ENCODE measurements at regions not wholly inside any gene's neighbourhood (a gene's known extent, or its start where the extent isn't known, plus 50 kb on each side); places are given as distances from the start of the nearest gene placed in this dataset.
"Not testable (repeated sequence)": the region's sequence is repeated elsewhere in the genome, so short reads cannot be mapped to it uniquely, and the experiment has no call there.

GRCh38 chr10:117790179-117790578, 247.6 kb downstream of the EMX2 start:
- peak; percentile 58 for DNase-seq (ENCODE audit: low spot score)

DNA sequence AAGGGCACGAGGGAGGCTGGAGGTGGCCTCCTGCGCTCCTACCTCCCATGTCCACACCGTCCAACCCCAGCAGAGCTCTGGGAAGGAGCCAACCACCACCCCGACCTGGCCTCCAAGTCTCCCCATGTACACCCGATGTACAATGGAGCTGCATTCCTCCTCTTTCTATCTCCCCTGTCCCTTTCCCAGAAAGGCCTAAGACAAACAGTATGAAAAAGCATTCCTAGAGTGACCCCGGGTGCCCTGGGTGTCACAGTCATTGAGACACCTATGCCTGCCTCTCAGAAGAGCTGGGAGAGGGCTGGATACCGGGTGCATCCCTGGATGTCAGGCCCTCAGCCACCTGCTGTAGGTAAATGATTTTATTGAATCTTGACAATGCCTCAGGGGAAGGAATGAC, 248.1 kb downstream of the EMX2 start:
- DNase-seq (ENCODE audit: low spot score): no peak

DNA sequence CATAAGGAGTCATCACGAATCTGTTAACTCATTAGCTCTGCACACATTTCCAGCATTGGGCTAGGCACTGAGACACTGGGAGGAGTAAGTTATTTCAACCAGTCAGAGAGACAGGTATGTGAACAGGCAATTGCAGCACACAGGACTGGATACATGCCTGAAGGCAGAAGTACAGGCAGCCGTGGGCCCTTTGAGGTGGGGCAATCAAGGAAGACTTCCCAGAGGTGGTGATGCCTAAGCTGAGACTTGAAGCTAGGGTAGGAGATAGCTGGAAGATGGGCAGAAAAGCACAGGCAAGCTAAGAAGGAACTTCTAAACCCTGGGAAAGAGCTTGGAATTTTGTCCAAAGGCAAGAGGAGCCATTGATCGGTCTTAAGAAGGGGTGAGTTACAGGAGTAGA, 249.7 kb downstream of the EMX2 start:
- DNase-seq (ENCODE audit: low spot score): peak; percentile 41

- DNase-seq (ENCODE audit: low spot score): no peak
Observed at GRCh38 chr10:117796130-117796745, 250.5 kb downstream of the RAB11FIP2 start.

- DNase-seq (ENCODE audit: low spot score): no peak
Observed at GRCh38 chr10:117797296-117797695, 249.4 kb downstream of the RAB11FIP2 start.

- DNase-seq (ENCODE audit: low spot score): no peak
Observed at GRCh38 chr10:117801691-117802090, 245.1 kb downstream of the RAB11FIP2 start.

DNA sequence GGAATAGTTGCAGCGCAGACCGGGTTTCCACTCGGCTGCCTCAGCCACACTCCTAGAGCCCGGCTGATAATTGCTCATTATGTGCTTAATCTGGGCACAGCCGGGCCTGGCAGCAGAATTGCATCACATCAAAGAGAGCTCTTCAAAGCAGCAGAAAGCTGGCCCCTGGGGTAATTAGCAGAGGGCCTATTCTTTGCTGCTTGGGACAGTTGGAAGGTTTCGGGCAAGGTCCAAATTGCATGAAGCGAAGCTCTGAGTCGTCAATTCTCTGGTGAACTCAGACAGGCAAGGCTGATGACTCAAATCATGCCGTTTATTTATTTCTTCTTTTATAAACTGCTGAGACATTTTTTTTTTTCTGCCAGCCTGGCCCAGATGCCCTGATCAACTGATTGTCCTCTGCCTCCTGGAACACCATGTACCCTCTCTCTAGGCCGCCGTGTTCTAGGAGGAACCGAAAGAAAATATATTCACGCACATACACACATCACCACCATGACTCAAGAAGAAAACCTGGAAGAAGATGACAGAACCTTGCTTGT, 242.2 kb downstream of the RAB11FIP2 start:
- DNase-seq (ENCODE audit: low spot score): peak; percentile 58

- no peak for DNase-seq (ENCODE audit: low spot score)
Observed at GRCh38 chr10:117805139-117805538, 241.6 kb downstream of the RAB11FIP2 start.

- no peak for DNase-seq (ENCODE audit: low spot score)
Observed at GRCh38 chr10:117807441-117807840, 239.3 kb downstream of the RAB11FIP2 start.

- DNase-seq (ENCODE audit: low spot score): peak; percentile 41
Observed at GRCh38 chr10:117815816-117816215, 230.9 kb downstream of the RAB11FIP2 start.

DNA sequence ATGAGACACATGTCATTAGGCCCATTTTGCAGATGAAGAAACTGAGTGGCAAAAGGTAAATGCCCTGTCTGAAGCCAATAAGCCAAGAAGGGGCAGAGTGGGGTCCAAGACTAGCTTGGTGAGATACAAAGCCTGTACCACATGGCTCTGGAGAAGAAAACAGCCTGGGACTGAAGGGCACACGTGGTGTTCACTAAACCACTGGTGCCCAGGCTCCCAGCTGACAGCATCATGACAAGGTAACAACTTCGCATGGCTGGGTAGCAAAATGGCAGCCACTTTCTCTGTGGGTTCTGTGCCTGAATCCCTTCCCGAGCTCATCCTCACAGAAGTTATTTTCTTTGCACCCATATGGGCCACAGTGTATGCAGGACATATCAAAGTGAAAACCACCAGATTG, 229.6 kb downstream of the RAB11FIP2 start:
- DNase-seq (ENCODE audit: low spot score): no peak

- peak; percentile 16 for DNase-seq (ENCODE audit: low spot score)
Observed at GRCh38 chr10:117818721-117819120, 228.0 kb downstream of the RAB11FIP2 start.

- no peak for DNase-seq (ENCODE audit: low spot score)
Observed at GRCh38 chr10:117819304-117819703, 227.4 kb downstream of the RAB11FIP2 start.

- no peak for DNase-seq (ENCODE audit: low spot score)
Observed at GRCh38 chr10:117823980-117824379, 222.8 kb downstream of the RAB11FIP2 start.

DNA sequence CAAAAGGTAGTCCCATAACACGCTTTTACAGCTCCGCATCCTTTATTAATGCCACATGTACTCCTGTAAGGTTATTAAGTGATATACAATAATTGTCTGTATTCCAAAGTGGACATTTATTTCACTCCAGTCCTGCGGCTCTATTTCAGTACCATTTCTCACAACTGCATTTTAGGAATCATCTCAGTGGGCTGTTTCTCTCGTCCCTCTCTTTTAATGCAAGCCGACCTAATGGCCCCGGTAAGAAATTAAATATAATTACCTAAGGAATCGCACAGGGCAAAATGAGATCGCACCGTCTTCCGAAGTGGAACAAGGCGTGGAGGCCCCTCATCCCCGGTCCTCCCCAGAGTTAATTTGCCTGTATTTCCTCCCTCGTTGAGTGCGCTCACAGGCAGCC, 216.5 kb downstream of the RAB11FIP2 start:
- DNase-seq (ENCODE audit: low spot score): no peak

- DNase-seq (ENCODE audit: low spot score): no peak
Observed at GRCh38 chr10:117830787-117831212, 215.9 kb downstream of the RAB11FIP2 start.

DNA sequence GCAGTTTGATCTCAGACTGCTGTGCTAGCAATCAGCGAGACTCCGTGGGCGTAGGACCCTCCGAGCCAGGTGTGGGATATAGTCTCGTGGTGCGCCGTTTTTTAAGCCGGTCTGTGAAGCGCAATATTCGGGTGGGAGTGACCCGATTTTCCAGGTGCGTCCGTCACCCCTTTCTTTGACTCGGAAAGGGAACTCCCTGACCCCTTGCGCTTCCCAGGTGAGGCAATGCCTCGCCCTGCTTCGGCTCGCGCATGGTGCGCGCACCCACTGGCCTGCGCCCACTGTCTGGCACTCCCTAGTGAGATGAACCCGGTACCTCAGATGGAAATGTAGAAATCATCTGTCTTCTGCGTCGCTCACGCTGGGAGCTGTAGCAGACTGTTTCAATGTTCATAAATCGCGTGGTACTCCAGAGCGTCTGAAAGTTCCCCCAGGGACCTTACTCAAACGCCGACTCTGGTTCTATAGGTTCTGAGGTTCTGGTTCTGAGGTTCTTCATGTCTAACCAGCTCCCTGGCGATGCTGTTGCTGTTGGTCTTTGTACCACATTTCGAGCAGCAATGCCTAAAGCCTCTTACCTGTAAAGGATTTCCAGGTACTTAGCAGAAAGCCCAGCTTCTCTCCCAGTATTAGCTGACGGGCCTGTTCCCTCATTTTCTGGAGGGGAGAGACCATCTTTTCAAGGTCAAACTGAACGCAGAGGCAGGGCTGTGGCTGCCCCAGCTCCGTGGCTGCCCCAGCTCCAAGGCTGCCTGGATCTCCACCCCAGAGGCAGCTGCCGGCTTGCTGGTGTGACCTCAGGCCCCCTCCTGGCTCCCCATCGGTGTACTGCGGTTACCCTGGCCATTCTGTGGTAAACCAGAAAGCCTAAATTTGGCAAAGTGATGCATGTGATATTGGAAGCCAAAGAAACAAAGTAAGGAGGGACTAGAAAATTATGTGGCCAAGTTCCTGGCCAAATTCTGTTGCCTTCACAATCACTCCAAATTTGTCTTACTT, 207.9 kb downstream of the RAB11FIP2 start:
- not testable (repeated sequence) for DNase-seq (ENCODE audit: low spot score)

- DNase-seq (ENCODE audit: low spot score): not testable (repeated sequence)
Observed at GRCh38 chr10:117856426-117856825, 190.3 kb downstream of the RAB11FIP2 start.

DNA sequence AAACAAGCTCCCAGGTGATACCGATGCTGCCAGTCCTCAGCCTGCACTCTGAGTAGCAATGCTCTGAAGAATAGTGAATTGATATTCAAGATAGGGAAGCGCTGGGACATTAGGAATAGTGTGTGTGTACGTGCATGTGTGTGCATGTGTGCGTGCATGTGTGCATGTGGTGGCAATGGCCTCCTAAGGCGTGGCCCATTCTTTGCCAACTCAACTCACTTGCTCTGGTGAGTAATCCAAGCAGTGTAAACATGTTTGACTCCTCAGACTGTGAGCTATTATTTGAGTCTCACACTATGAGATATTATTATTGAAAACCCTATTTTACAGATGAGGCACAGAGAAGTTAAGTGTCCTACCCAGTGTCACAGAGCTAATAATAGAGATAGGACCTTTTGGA, 186.6 kb downstream of the RAB11FIP2 start:
- no peak for DNase-seq (ENCODE audit: low spot score)

DNA sequence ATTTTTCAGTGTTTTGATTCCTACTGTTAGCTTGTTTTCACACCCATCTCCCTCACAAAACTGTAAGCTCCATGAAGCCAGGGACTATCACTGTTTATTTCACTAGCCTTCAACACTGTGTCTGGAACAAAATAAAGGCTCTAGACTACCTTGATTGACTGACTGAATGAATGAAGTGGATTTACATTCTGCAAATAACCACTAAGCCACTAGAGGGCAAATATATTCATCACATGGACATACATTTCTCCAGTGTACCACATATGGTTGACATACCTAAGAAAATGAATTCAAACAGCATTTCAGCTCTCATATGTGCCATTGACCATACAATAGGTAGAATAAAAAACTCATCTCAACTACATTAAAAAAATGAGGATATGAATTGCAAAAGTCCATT, 185.9 kb downstream of the RAB11FIP2 start:
- peak; percentile 32 for DNase-seq (ENCODE audit: low spot score)

DNA sequence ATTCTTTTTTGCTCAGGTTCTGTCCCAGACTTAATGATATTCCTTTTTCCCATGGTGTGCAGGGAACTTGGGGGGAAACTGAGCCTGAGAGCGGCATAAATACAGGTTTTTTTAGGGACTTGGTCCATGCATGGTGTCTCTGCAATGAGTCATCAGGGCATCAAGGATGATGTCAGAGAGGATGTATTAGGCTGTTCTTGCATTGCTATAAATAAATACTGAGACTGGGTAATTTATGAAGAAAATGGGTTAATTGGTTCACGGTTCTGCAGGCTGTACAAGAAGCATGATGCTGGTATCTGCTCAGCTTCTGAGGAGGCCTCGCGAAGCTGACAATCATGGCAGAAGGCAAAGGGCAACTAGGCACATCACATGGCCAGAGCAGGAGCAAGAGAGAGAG, 185.4 kb downstream of the RAB11FIP2 start:
- no peak for DNase-seq (ENCODE audit: low spot score)

- DNase-seq (ENCODE audit: low spot score): no peak
Observed at GRCh38 chr10:117863771-117864170, 183.0 kb downstream of the RAB11FIP2 start.

DNA sequence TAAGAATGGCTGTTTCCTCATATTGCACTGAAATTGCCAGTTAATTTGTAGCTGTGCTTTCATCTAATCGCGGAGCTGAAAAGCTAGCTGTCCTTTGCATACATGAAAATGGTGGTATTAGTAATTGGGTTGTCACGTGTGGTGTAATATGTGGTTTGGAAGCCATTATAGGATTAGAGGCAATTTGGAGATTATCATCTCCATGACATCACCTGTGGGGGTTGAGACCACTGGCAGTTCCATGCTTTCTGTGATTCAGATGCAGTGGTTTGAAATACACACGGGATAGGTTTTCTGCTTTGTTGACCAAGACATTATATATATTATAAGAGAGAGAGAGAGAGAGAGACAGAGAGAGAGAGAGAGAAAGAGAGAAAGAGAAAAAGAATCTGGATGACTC, 180.8 kb downstream of the RAB11FIP2 start:
- DNase-seq (ENCODE audit: low spot score): no peak
